Osteoblast (primary cell): ENCODE measurements at regions not wholly inside any gene's neighbourhood (a gene's known extent, or its start where the extent isn't known, plus 50 kb on each side); places are given as distances from the start of the nearest gene placed in this dataset.

ENCODE experiments used
- DNase-seq: peaks from one replicate; pipeline ENCODE4 v3.0.0; 2011; ENCODE audit warnings: low spot score, mixed read lengths; ENCODE audit not compliant: insufficient read length; ENCODE audit errors: missing footprints
- H2AFZ ChIP-seq: 2 replicates; pipeline ENCODE4 v1.6.0; 2011; ENCODE audit warnings: mild to moderate bottlenecking, low read length
- H3K27ac ChIP-seq: 2 replicates; pipeline ENCODE4 v1.5.1; 2011; ENCODE audit warnings: mild to moderate bottlenecking, low read depth, low read length, moderate library complexity
- H3K27me3 ChIP-seq: 2 replicates; pipeline ENCODE4 v1.6.0; 2012; ENCODE audit warnings: mild to moderate bottlenecking, control low read depth, inconsistent platforms, low read length, moderate library complexity; ENCODE audit not compliant: insufficient read depth
- H3K36me3 ChIP-seq: 2 replicates; pipeline ENCODE4 v1.5.1; 2011; ENCODE audit warnings: mild to moderate bottlenecking, low read length, control low read depth, moderate library complexity; ENCODE audit not compliant: insufficient read depth
- H3K4me1 ChIP-seq: 2 replicates; pipeline ENCODE4 v1.5.1; 2011; ENCODE audit warnings: mild to moderate bottlenecking, low read length, control low read depth, moderate library complexity; ENCODE audit not compliant: insufficient read depth
- H3K4me2 ChIP-seq: 2 replicates; pipeline ENCODE4 v1.6.0; 2011; ENCODE audit warnings: mild to moderate bottlenecking, low read length; ENCODE audit not compliant: insufficient read depth
- H3K4me3 ChIP-seq: fragments of 200-600 bp; sonication (generic); 3 replicates; pipeline ENCODE4 v1.5.1; 2012; ENCODE audit warnings: mild to moderate bottlenecking, low read length, inconsistent platforms; ENCODE audit not compliant: insufficient read depth
- H3K79me2 ChIP-seq: 2 replicates; pipeline ENCODE4 v1.6.0; 2012; ENCODE audit warnings: mild to moderate bottlenecking, low read length, control low read depth, inconsistent platforms; ENCODE audit not compliant: insufficient read depth
- H3K9me3 ChIP-seq: 2 replicates; pipeline ENCODE4 v1.5.1; 2011; ENCODE audit warnings: low read depth, low read length, control low read depth
- H4K20me1 ChIP-seq: 2 replicates; pipeline ENCODE4 v1.6.0; 2012; ENCODE audit warnings: mild to moderate bottlenecking, low read length, control low read depth; ENCODE audit not compliant: insufficient read depth
- TF ChIP-seq, protein P1 (sequence below): IDR thresholded peaks from 2 replicates; pipeline ENCODE4 v1.5.1; 2011; ENCODE audit warnings: mild to moderate bottlenecking, low read depth, low read length, moderate library complexity; ENCODE audit errors: extremely low read depth

DNA sequence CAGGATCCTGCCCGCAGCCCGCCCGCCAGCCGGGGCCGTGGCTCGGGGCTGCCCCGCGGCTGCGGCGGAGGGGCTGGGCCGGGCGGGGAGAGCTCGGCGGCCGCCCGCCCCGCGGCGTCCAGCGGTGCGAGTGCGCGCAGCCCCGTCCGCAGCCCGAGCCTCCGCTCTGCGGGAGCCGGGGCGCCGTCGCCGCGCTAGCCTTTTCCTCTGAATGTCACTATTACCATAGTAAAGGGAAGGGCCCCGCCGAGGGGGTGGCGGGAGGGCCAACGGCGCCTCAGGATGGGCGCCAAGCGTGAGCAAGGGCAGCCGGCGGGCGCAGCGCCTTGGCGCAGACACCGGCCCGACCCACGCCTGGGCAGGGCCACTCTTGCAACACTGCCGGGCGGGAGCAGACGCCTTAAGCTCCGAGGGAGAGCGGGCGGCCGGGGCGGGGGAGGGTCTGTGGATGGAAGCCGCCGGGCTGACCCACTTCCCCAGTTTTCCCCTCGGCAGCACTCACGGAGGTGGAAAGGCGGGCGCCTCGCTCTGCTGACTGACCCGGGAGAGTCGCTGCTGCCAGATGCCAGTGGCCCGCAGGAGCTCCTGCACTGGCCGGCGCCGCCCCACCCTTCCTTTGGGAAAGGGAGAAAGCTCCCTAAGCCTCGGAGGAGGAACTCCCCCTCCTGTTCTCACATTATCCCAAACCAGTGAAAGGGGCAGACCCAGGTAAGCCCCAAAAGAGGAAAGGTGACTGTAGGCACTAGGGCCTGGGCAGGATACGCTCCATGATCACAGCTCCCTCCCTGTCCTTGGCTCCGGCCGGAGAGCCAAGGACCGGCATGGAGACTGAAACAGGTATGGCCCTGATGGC is 329.4 kb downstream of the HNRNPD start:
- Histone ChIP-seq H3K4me2 (peak overlapping the region; percentile 48), H3K4me3 (peak overlapping the region; percentile 16), H4K20me1 (no peaks in the 10 kb centered on the region), H3K27ac (no peak overlapping the region), H3K27me3 (peaks cover 2% of the 10 kb centered on the region), H3K4me1 (no peaks in the 10 kb centered on the region), H2AFZ (no peak overlapping the region), H3K9me3 (no peaks in the 10 kb centered on the region), H3K79me2 (no peaks in the 10 kb centered on the region), H3K36me3 (no peaks in the 10 kb centered on the region)
- TF ChIP-seq, protein P1, sequence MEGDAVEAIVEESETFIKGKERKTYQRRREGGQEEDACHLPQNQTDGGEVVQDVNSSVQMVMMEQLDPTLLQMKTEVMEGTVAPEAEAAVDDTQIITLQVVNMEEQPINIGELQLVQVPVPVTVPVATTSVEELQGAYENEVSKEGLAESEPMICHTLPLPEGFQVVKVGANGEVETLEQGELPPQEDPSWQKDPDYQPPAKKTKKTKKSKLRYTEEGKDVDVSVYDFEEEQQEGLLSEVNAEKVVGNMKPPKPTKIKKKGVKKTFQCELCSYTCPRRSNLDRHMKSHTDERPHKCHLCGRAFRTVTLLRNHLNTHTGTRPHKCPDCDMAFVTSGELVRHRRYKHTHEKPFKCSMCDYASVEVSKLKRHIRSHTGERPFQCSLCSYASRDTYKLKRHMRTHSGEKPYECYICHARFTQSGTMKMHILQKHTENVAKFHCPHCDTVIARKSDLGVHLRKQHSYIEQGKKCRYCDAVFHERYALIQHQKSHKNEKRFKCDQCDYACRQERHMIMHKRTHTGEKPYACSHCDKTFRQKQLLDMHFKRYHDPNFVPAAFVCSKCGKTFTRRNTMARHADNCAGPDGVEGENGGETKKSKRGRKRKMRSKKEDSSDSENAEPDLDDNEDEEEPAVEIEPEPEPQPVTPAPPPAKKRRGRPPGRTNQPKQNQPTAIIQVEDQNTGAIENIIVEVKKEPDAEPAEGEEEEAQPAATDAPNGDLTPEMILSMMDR, result no peak
- peak; percentile 67 for DNase-seq

DNA sequence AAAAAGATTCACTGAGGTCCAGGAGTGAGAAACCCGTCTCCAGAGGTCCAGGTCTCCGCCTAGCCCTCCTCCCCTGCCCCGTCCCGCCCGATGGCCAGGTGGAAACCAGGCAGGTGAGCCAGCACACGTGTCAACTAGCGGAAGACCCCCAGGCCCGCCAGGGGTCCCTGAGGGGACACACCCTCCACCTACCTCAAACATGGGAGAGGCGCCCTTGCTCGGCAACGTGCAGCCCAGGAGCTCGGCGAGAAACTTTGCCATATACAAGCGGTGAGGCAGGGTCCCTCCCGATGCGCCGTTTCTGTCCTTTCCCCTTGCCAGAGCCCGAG is 330.0 kb downstream of the HNRNPD start:
- TF ChIP-seq, protein P1, result no peak
- no peak overlapping the region for H2AFZ ChIP-seq
- H3K4me3 ChIP-seq, result no peak overlapping the region
- no peak overlapping the region for H3K27ac ChIP-seq
- peak overlapping the region; percentile 48 for H3K4me2 ChIP-seq
- H3K36me3 ChIP-seq, result no peaks in the 10 kb centered on the region
- H3K79me2 ChIP-seq, result no peaks in the 10 kb centered on the region
- no peaks in the 10 kb centered on the region for H3K4me1 ChIP-seq
- H3K27me3 ChIP-seq, result peaks cover 2% of the 10 kb centered on the region
- DNase-seq, result no peak
- H4K20me1 ChIP-seq, result no peaks in the 10 kb centered on the region
- no peaks in the 10 kb centered on the region for H3K9me3 ChIP-seq

DNA sequence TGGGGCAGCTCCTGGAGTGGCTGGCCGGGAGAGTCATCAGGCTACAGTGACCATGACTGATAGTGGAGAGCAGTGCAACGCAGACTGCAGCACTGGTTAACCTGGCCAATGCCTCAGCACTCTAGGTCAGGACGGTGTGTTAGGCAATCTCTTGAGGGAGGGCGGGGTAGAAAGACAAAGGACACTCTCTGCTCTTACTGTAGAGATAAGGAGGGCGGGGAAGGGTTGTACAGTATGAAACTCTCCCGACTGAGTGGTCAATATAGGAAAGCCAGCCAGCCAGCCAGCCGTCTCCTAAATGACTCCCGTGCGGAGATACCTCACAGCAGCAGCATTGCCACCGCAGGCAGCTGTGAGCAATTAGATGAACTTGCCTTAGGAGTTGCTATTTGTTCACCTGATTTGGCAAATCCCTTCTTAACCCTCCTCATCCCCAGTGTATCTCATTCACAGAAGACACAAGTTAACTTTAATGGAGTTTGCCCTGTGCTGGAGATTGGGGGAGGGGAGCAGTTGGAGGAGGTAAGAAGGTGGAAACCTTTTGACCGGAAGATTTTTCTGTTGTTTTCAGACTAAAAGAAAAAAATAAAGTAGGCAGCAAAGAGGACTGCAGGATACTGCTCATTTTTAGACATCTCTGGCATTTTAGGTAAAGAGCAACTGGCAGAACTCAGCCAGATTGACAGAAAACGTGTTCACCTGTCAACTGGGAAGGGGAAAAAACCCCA is 330.5 kb downstream of the HNRNPD start:
- DNase-seq, result no peak
- Histone ChIP-seq H3K9me3 (no peaks in the 10 kb centered on the region), H4K20me1 (no peaks in the 10 kb centered on the region), H3K27ac (no peak overlapping the region), H3K36me3 (no peaks in the 10 kb centered on the region), H2AFZ (no peak overlapping the region), H3K4me1 (no peaks in the 10 kb centered on the region), H3K4me3 (no peak overlapping the region), H3K4me2 (no peak overlapping the region), H3K27me3 (peaks cover 2% of the 10 kb centered on the region), H3K79me2 (no peaks in the 10 kb centered on the region)
- TF ChIP-seq, protein P1, result no peak

DNA sequence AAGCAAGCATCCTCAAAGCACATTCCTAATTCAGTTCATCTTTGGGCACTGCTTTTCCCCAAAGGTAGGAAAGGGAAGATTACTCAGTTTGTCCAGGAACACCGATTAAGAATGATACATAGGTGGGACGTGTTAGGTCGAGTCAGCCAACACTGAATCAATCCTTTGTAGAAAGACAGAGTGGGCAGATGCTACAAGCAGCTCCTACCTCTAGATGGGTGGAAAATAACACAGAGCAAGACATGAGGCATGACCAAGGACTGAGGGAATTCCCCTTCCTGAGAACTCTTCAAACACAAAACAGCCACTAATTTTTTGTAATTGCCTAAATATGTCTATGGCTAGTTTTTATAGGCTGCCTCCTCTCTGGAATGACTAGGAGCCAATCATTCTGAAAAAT is 331.7 kb downstream of the HNRNPD start:
- TF ChIP-seq, protein P1, result no peak
- H3K4me3 ChIP-seq, result no peak overlapping the region
- no peak overlapping the region for H2AFZ ChIP-seq
- H3K9me3 ChIP-seq, result no peaks in the 10 kb centered on the region
- no peaks in the 10 kb centered on the region for H3K79me2 ChIP-seq
- no peaks in the 10 kb centered on the region for H4K20me1 ChIP-seq
- H3K27ac ChIP-seq, result no peak overlapping the region
- H3K27me3 ChIP-seq, result peaks cover 2% of the 10 kb centered on the region
- H3K4me1 ChIP-seq, result no peaks in the 10 kb centered on the region
- H3K4me2 ChIP-seq, result no peak overlapping the region
- no peak for DNase-seq
- no peaks in the 10 kb centered on the region for H3K36me3 ChIP-seq
